Endothelial cell of umbilical vein (primary cell): ENCODE measurements at regions not wholly inside any gene's neighbourhood (a gene's known extent, or its start where the extent isn't known, plus 50 kb on each side); places are given as distances from the start of the nearest gene placed in this dataset.
"Not testable (repeated sequence)": the region's sequence is repeated elsewhere in the genome, so short reads cannot be mapped to it uniquely, and the experiment has no call there.

Experiments used
- EZH2 ChIP-seq: IDR thresholded peaks from 2 replicates; pipeline ENCODE4 v1.6.1; 2012; ENCODE audit warnings: borderline replicate concordance, low read depth, mild to moderate bottlenecking, moderate library complexity, low read length, inconsistent platforms; ENCODE audit not compliant: severe bottlenecking
- POLR2AphosphoS5 ChIP-seq: IDR thresholded peaks from 2 replicates; pipeline ENCODE4 v1.6.1; 2012; ENCODE audit warnings: low read depth, mild to moderate bottlenecking, control low read depth, low read length, moderate library complexity; ENCODE audit not compliant: insufficient read depth

DNA sequence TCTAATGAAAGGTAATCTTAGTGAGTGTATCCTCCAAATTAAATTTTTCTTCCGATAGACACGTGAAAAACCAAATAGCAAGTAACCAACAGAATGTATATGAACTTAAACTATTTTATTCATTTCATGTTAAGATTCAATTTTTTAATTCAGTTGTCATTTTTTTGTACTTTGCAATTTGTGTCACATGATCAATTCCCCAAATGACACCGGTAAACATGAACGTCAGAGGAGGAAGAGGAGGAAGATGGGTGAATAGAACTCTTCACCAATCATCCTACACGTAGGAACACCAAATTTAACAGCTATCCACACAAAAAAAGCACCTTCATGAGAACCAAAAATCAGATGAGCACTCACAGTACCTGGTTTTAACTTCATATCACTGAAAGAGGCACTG lies 401.4 kb upstream of the MIR17HG start:
- TF ChIP-seq EZH2, POLR2AphosphoS5: not testable (repeated sequence)
